Renal pelvis (tissue), 1 donor: ENCODE measurements at regions not wholly inside any gene's neighbourhood (a gene's known extent, or its start where the extent isn't known, plus 50 kb on each side); places are given as distances from the start of the nearest gene placed in this dataset.

ENCODE experiments used
- DNase-seq: peaks from one replicate; pipeline ENCODE4 v3.0.0-alpha.2; 2013

DNA sequence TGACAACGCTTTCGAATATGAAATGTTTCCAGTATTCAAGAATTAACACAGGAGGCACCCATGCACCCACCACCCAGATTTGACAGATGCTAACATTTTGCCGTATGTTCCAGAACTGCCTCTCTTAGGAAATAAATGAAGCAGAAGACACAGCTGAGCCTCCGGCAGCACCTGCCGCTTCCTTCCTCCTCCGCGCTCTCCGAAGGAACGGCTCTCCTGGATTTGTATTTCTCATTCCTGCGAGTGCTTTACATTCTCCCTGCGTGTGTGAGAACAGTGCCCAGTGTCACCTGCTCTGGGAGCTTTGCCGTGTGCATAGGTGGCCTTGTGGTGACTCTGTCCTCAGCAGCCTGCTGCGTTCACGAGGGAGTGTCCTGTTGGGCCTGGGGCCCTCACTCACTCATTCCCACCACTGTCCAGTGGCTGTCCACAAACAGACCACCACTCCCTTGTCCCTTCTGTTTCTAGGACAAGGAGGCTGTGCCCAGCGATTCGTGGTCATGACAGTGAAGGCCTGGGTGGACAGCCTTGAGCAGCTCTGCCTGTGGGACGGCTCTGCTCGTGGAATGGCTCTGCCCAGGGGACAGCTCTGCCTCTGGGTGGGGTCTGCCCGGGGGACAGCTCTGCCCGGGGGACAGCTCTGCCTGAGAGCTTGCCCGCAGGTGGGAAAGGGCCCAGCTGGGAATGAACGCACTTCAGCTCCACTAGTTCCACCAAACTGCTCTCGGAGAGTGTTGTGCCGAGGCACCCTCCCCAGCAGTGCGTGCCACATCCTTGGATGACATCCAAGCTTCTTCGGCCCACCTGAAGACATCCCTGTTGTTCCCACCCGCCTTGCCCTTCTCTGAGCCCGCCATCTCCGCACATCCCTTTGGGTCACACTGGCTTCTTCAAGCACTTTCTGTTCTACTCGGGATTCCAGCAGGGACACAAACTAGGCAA is 170.5 kb upstream of the PPP1R26 start:
- no peak for DNase-seq

DNA sequence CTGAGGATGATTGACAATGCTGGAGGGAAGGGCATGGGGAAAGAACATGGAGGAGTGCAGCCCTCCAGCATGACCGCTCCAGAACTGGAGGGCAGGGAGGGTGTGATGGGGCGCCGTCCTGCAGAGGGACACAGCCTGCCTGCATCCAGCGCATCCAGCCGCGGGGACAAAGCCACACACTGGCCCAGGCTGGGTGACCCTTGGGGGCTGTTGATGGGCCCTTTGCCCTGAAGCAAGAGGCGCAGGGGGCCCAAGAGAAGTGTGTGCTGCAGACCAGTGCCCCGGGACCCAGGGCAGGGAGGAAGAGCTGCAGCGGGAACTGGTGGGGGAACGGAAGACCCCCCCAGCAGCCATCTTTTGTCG is 169.8 kb upstream of the PPP1R26 start:
- DNase-seq: no peak

DNA sequence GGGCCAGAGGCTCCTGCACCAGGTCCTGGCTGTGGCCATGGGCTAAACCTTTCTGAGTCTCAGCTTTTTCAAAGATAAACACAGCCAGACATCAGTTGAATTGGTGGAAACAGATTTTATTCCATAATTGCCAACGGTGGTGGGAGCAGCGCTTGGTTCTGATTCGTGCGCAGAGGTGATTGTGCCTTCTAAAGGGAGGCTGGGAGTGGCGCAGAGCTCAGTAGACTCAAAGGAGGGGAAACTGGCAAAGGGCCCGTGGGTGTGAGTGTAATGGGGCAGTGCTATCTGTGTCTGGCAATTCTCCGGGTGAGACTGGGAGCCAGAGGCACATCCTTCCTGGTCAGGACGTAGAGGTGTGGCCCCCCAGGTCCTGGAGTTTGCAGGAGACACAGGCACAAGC is 169.4 kb upstream of the PPP1R26 start:
- no peak for DNase-seq

DNA sequence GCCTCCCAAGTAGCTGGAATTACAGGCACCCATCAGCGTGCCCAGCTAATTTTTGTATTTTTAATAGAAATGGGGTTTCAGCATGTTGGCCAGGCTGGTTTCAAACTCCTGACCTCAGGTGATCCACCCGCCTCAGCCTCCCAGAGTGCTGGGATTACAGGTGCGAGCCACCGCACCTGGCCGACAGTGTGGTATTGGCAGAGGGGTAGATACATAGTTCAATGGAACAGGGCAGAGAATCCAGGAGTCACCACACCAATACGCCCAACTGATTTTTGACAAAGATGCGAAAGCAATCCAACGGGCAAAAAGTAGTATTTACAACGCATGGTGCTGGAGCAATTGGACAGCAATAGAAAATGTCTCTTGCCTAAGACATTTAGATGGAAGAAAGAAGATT is 164.0 kb upstream of the PPP1R26 start:
- no peak for DNase-seq

DNA sequence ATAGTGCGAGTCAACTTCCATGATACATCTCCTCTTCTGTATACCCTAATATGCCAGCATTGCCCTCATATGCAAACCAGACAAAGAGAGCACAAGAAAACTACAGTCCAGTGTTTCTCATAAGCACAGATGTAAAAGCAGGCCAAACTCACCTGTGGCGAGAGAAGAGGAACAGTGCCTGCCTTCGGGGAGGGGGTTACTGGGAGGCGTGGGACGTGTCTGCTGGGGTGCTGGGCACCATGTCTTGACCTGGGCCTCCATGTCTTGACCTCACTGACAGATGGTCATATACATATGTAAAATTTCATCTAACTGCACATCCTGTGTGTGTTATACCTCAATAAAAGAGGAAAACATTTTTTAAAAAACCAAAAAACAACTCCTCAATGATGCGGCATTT is 159.3 kb upstream of the PPP1R26 start:
- DNase-seq: no peak

DNA sequence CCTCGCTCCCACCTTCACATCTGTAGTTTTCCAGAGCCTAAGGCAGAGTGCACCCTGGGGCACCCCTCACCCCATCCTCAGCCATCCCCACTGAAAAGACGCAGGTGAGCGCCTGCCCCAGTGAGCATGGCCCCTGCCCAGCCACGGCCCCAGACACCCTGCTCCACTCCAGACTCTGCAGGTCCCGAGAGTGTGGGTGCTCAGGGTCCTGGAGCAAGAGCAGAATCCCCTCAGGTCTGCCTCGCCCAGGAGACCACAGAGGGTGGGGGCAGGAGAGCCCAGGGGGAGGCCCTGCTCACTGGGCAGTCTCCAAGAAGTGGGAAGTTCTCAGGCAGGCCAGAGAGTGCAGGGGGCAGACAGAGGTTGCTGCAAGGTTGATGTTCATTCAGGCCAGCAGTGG is 158.6 kb upstream of the PPP1R26 start:
- DNase-seq: no peak

DNA sequence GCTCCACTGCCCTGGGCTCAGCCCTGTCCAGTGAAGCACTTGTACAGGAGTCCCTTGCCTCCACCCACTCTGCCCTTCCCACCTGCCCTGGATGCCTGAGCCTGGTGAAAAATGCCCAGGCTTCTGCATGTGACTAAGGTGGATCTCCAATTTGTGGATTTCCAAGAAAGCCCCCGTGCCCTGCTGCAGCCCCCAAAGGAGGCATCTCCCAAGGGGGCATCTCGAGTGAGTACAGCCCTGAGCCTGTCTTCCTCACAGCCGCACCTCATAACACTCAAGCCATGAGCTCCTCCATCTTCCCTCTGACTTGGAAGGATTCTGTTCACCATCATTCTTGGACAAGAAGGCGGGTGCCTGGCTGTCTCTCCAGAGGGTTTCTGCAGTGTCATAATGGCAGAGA is 158.0 kb upstream of the PPP1R26 start:
- DNase-seq: no peak

DNA sequence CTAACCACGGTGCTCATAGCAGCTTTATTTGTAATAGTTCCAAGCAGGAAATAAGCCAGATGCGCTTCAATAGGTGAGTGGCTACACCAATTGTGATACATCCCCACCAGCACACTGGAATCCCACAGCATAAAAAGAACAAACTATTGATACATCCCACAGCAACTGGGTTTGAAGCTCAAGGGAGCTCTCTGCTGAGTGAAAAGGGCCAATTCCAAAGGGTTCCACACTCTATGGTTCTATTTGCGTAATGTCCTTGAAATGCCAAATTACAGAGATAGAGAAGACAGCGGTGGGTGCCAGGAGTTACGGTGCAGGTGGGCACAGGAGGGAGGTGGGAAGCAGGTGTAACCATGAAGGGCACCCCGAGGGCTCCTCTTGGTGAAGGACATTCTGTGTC is 155.3 kb upstream of the PPP1R26 start:
- DNase-seq: no peak

DNA sequence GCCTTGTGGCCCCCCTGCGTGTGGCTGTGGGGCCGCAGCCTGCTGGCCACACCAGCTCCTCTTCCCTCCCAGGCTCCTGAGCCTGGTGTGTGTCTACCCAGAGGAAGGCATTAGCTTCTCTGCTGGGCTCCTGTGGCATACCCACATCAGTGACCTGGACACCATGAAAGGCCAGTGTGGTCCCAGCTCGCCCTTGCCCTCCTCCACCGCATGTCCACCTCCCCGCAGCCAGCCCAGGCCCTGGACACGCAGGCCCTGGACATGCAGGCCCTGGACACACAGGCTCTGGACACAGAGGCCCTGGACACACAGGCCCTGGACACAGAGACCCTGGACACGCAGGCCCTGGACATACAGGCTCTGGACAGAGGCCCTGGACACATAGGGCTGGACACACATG is 153.4 kb upstream of the PPP1R26 start:
- no peak for DNase-seq

DNA sequence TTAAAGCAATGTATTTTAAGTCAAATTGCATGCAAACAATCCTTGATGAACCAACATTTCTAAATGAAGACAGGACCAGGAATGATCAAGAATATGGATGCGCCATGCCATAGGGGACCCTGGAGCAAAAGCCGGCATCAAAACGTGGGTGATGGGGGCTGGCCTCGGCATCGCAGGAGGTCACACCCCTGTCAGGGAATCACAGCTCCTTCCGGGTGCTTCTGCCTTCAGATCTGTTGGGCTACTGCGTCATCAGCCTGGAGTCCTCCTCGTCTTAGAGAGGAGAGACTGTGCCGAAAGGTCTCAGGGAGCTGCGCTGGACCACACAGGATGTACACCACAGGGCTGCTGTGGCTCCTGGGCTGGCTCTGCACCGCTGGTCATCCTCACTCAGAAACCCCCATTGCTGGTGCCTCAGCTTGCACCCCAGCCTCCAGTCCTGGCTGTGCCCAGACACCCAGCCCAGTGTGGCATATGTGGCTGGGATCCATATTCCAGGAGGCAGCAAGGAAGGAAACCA is 152.9 kb upstream of the PPP1R26 start:
- no peak for DNase-seq

DNA sequence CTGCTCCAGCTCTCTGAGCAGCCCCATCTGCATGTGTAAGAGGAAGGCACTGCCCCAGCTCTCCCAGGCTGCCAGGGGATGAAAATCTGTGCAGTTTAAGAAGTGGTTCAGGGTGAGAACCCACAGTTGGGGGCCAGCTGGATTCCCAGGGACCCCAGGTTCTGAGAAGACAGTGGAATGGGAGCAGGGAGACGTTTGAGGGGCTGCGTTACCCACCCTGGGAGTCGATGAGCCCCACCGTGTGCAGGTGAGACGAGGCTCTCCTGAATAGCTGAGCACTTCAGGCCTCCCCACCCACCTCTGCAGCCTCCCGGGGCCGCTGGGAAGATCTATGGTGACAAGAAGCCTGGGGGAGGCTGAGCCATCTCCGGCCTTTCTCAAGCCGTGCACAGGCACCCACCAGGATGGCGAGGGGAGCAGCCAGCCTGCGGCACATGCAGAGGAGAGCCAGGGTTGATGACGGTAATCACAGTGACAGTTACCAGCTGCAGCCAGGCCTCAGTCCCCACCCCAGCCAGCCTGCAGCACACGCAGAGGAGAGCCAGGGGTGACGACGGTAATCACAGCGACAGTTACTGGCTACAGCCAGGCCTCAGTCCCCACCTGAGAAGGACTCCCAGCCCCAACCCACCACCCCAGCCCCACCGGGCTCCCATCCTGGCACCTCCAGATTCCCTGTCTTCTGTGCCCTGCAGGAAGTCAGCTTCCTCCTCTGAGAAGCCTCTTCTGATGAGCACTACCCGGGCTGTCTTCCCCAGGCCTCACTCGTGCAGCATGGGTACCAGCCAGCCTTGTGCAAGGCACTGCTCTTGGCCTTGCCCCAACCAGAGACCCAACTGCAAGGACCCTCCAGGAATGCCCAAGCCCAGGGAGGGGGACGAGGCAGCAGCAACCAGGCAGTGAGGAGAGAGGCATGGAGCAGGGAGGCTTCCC is 150.8 kb upstream of the PPP1R26 start:
- no peak for DNase-seq

DNA sequence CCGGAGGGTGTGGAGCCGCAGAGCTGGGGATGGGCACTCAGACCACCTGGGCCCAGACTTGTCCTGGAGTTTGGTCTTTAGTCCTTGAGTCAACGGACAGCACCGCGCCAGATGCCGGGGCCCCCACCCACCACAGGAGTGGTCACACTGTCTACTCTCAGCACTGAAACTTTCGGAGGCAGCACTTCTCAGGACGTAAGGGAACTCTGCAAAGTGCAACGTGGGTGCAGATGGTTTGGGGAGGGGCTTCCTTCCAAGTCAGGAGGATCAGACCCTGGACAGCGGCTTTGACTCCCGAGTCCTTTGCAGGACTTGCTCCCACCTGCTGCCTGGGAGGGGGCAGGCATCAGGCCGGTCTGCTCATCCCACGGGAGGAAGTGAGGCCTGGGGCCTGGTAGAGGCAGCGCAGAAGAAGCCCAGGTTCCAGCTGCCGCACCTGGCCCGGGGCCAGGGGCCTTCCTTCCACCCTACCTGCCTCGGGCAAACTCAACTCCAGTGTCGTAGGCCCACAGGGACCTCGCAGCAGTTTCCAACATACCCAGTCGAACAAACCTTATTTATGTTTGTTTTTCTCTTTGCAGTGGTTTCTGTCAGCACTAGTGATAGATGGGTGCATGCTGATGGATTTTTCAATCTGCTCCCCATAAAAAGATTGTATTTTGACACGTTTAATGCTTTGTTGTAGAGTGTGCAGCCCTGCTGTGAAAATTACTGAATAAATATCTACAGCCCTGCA is 149.8 kb upstream of the PPP1R26 start:
- DNase-seq: peak; percentile 27

DNA sequence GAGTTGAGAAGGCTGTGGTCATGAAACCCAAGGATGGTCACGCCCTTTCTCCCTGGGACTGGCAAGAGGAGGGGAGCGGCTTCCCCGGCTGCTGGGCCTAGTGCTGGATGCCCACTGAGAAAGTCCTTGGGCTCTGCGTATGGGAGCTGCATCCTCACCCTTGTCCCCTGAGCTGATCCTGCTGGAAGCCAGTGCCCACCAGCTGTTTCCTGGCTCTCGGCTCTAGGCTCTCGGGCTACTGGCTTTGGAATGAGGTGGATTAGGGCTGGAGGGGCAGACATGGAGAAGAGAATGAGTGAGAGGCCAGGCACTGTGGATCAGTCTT is 149.3 kb upstream of the PPP1R26 start:
- DNase-seq: no peak

DNA sequence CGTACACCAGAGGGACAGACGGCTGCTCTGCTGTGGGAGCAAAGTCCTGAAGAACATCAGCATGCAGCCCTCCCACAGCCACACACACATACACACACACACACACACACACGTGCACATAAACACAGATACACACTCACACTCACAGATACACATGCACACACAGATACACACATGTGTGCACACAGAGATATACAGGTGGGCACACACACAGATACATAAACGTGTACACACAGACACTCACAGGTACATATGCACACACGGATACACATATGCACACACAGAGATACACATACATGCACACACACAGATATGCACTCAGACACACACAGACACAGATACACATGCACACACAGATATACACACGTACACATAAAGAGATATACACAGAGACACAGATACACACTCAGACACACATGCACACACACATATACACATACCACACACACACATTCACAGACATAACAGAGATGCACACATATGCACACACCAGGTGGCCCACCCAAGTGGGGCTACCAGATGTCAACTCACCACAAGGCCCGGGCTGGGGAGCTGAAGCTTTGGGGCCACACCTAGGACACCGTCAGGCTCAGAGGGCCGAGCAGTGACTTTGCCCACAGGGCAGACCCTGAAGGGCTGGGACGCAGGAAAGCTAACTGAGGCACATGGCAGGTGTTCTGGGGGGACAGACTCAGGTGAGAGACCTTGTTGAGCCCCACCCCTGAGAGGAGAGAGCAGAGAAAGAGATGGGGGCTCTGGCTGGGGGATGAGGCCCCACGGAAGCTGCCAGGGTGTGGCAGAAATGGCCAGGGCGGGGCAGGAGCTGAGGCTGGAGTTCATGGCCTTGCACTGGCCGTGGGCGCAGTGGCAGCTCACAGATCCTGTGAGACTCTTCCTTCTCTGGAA is 148.6 kb upstream of the PPP1R26 start:
- DNase-seq: no peak

DNA sequence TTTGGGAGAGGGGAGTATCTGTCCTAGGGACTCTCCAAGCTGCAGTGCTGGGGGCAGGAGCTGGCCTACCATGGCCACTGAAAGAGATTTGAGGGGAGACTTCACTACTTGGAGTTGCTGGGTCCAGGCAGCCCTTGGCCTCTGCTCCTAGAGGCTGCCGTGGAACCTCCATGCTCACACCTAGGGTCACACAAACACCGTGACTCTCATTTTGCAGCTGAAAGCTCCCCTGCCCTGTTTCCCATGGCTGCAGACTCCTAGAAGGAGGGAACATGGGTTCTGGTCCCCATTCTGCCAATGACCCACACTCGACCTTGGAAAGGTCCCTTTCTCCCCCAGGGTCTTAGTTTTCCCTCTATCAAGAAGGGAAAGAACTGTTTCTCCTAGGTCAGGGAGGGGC is 147.1 kb upstream of the PPP1R26 start:
- no peak for DNase-seq

DNA sequence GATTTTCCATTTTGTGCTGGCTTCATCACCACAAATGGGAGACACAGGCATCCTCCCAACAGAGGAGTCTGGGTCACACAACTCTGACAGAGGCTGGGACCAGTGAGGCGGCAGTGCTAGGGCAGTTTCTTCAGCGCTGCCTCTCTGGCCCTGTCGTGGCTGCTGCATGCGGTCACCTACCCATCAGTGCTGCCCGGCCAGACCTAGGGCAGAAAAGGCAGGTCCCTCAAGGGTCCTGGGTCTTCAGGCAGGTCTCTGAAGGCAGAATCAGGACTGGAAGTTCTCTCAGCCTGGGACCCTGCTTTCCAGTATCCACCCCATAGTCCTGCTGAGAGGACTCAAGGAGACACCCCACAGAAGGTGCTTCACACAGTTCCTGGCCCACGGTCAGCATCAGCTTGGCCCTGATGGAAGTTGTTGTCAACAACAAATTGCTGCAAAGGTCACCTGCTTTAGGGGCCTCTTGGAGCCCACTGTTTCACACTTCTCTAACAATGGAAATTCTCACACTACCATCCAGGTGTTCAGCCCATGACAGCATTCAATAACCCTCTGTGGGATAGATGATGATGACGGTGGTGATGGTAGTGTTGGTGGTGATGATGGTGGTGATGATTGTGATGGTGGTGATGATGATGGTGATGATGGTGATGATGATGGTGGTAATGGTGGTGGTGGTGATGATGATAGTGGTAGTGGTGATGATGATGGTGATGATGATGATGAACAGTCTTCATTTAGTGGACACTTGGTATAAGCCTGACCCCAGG is 146.4 kb upstream of the PPP1R26 start:
- no peak for DNase-seq

DNA sequence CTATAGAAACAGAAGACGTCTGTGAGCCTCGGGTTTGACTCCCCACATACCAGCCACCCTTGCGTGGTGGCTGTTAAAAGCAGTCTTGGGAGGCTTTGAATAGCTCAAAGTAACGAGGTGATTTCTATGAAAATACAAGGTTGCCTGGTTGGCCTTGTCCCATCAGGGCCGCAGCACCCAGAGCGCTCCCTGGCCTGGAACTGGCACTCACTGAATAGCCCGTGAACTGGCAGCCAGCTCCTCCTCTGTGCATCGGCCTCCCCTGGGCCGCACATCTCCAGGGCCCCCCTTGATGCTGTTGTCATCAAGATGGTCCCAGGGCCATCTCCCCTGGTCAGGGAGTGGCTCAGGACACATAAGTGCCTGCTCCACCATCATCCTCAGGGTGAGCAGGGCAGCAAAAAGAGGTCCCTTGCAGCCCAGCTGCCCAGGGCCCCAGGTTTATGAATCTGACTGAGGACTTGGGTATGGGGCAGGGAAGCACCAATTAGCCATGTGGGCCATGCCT is 144.6 kb upstream of the PPP1R26 start:
- no peak for DNase-seq

DNA sequence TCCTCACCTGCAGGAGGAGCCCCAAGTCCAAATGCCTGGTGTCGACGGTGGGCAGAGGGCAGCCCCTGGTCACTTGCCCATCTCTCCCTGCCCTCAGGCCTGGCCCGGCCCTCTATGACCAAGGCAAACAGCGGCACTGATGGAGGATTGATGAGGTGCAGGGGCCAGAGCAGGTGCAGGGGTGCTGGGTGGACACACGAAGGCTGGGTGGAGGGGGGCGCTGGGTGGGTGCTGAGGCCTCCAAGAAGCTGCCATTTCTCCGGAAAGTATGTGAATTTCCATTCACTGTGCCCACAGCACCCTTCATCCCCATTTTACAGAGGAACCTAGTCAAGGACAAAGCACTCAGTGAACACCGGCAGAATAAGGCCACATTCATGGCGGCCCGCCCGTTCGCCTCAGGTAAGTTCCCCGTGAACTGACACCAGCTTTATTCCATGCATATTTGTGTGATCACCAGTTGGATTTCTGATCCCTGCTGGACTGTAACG is 143.8 kb upstream of the PPP1R26 start:
- DNase-seq: no peak

DNA sequence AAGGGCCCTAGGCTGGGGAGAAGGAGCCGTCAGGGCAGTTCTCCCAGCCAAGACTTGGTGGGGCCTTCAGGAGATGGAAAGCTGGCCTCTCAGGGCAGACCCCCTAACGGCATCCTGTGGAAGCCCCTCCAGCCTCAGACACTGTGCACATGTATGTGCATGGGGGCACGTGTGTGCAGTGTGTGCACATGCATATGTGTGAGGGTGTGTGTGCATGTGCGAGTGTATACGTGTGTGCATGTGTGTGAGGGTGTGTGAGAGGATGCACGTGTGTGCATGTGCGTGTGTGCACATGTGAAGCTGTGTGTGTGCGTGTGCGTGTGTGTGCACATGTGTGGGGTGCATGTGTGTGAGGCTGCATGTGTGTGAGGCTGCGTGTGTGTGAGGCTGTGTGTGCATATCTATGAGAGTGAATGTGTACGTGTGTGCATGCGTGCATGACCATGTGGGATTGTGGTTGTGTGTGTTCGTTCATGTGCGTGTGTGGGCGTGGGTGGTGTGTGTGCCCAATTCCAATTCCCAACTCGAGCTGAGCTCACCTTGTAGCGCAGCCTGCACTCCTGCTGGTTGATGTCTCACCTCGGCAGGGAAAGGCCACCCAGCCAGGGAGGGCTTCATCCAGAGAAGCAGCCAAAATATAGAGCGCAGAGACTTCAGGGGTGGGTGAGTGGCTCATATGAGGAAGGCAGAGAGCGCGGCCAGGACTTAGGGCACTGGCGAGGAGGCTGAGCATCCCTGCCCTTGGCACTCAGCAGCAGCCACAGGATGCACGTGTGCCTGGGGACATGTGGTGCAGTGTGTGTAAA is 142.7 kb upstream of the PPP1R26 start:
- no peak for DNase-seq
